OCI-LY7 (cell line): ENCODE measurements at regions not wholly inside any gene's neighbourhood (a gene's known extent, or its start where the extent isn't known, plus 50 kb on each side); places are given as distances from the start of the nearest gene placed in this dataset.

ENCODE experiments used
- BruUV-seq: library from RNA; stranded (reverse); fragments of 400-500 nt; replicated peaks from 2 replicates; lab custom pipeline; 2021; lab: Mats Ljungman, UMichigan
- CTCF ChIA-PET: fragments of 300-600 bp; sonication (Branson Sonifier 250); formaldehyde crosslinking; loops from one replicate; lab custom pipeline; 2022; ENCODE audit warnings: antibody characterized with exemption; ENCODE audit not compliant: unreplicated experiment; lab: Charles Lee
- POLR2A ChIA-PET: fragments of 300-600 bp; sonication (Branson Sonifier 250); formaldehyde crosslinking; loops from one replicate; lab custom pipeline; 2022; ENCODE audit warnings: antibody characterized with exemption; lab: Charles Lee
- DNase-seq: peaks from one replicate; pipeline ENCODE4 v3.0.0-alpha.2; 2015; ENCODE audit warnings: low spot score
- H2AFZ ChIP-seq: fragments of 200-600 bp; sonication (generic), shearing (Covaris generic); 2 replicates; pipeline ENCODE4 v1.6.1; 2014; ENCODE audit warnings: mild to moderate bottlenecking, antibody characterized with exemption, low read length, moderate library complexity
- H3K27ac ChIP-seq: fragments of 200-600 bp; sonication (generic); 2 replicates; pipeline ENCODE4 v1.5.1; 2014; ENCODE audit warnings: mixed run types, low read depth, mild to moderate bottlenecking, moderate library complexity, low read length, inconsistent platforms; ENCODE audit not compliant: poor library complexity, severe bottlenecking
- H3K36me3 ChIP-seq: fragments of 200-600 bp; sonication (generic); 2 replicates; pipeline ENCODE4 v1.6.1; 2014; ENCODE audit warnings: mild to moderate bottlenecking, antibody characterized with exemption, low read length, moderate library complexity, mixed read lengths; ENCODE audit not compliant: insufficient read depth
- H3K4me1 ChIP-seq: fragments of 200-600 bp; sonication (generic); 2 replicates; pipeline ENCODE4 v1.5.1; 2014; ENCODE audit warnings: mild to moderate bottlenecking, low read length; ENCODE audit not compliant: insufficient read depth, poor library complexity, severe bottlenecking
- H3K4me2 ChIP-seq: fragments of 200-600 bp; sonication (generic); 2 replicates; pipeline ENCODE4 v1.6.1; 2014; ENCODE audit warnings: mild to moderate bottlenecking, low read length
- H3K4me3 ChIP-seq: fragments of 200-600 bp; sonication (generic); 2 replicates; pipeline ENCODE4 v1.5.1; 2014; ENCODE audit warnings: mild to moderate bottlenecking, low read depth, low read length; ENCODE audit not compliant: poor library complexity, severe bottlenecking
- H3K79me2 ChIP-seq: fragments of 200-600 bp; sonication (generic); 2 replicates; pipeline ENCODE4 v1.6.1; 2016; ENCODE audit warnings: low read depth, mild to moderate bottlenecking, low read length, moderate library complexity, mixed read lengths; ENCODE audit not compliant: insufficient read depth
- H3K9me2 ChIP-seq: fragments of 200-600 bp; sonication (generic); 2 replicates; pipeline ENCODE4 v1.6.1; 2016; ENCODE audit warnings: mild to moderate bottlenecking, low read length, mixed read lengths; ENCODE audit not compliant: insufficient read depth
- H3K9me3 ChIP-seq: fragments of 200-600 bp; sonication (generic); 2 replicates; pipeline ENCODE4 v1.6.1; 2014; ENCODE audit warnings: mild to moderate bottlenecking, mixed run types, low read length, mixed read lengths
- H4K20me1 ChIP-seq: fragments of 200-600 bp; sonication (generic); 2 replicates; pipeline ENCODE4 v1.6.1; 2014; ENCODE audit warnings: mild to moderate bottlenecking, antibody characterized with exemption, low read length, moderate library complexity, mixed read lengths; ENCODE audit not compliant: insufficient read depth
- CTCF ChIP-seq: fragments of 200-600 bp; sonication (generic); conservative IDR thresholded peaks from 2 replicates; pipeline ENCODE4 v1.5.1; 2014; ENCODE audit warnings: mild to moderate bottlenecking, antibody characterized with exemption, low read length, moderate library complexity, mixed read lengths
- EZH2phosphoT487 ChIP-seq: fragments of 200-600 bp; sonication (generic); IDR thresholded peaks from 2 replicates; pipeline ENCODE4 v1.6.1; 2018; ENCODE audit warnings: low read depth, borderline replicate concordance, mild to moderate bottlenecking, mixed run types, antibody characterized with exemption, low read length, moderate library complexity, mixed read lengths
- intact Hi-C: fragments of 100-400 bp; cut with micrococcal nuclease; formaldehyde crosslinking; loops from one replicate; pipeline ENCODE4 v1.10.0; 2022; ENCODE audit not compliant: unreplicated experiment

- H3K4me3 ChIP-seq, result no peak overlapping the region
- no peak for DNase-seq
- ChIA-PET CTCF (no interaction called here), POLR2A (interaction anchor here (0.8 to 1.7 kb wide), 2 partner anchors 11 to 21 kb away, joined by 3 to 5 read pairs; no protein-coding TSS in a partner anchor)
- H3K79me2 ChIP-seq, result no peaks in the 10 kb centered on the region
- BruUV-seq, result no TSS peak
- H2AFZ ChIP-seq, result no peak overlapping the region
- no peak overlapping the region for H3K4me2 ChIP-seq
- TF ChIP-seq EZH2phosphoT487 (no peak), CTCF (no peak)
- intact Hi-C loops, result no loop called here
- no peaks in the 10 kb centered on the region for H3K9me2 ChIP-seq
- H3K27ac ChIP-seq, result no peak overlapping the region
- no peaks in the 10 kb centered on the region for H3K4me1 ChIP-seq
- no peaks in the 10 kb centered on the region for H3K9me3 ChIP-seq
- no peaks in the 10 kb centered on the region for H3K36me3 ChIP-seq
- no peaks in the 10 kb centered on the region for H4K20me1 ChIP-seq
These were observed 179.5 kb upstream of the NSMCE3 start for GRCh38 chr15:29449136-29449535.

GRCh38 chr15:29448320-29448719 lies 178.7 kb upstream of the NSMCE3 start:
- CTCF ChIA-PET, result no interaction called here
- no peaks in the 10 kb centered on the region for H3K36me3 ChIP-seq
- H3K27ac ChIP-seq, result no peak overlapping the region
- H2AFZ ChIP-seq, result no peak overlapping the region
- H4K20me1 ChIP-seq, result no peaks in the 10 kb centered on the region
- intact Hi-C loops, result no loop called here
- H3K4me3 ChIP-seq, result no peak overlapping the region
- H3K9me3 ChIP-seq, result no peaks in the 10 kb centered on the region
- H3K79me2 ChIP-seq, result no peaks in the 10 kb centered on the region
- H3K9me2 ChIP-seq, result no peaks in the 10 kb centered on the region
- DNase-seq, result no peak
- POLR2A ChIA-PET, result interaction anchor here (0.8 to 1.7 kb wide), 2 partner anchors 12 to 20 kb away, joined by 3 to 5 read pairs; no protein-coding TSS in a partner anchor
- H3K4me1 ChIP-seq, result no peaks in the 10 kb centered on the region
- H3K4me2 ChIP-seq, result no peak overlapping the region
- no TSS peak for BruUV-seq
- no peak for TF ChIP-seq CTCF
- no peak for TF ChIP-seq EZH2phosphoT487

DNA sequence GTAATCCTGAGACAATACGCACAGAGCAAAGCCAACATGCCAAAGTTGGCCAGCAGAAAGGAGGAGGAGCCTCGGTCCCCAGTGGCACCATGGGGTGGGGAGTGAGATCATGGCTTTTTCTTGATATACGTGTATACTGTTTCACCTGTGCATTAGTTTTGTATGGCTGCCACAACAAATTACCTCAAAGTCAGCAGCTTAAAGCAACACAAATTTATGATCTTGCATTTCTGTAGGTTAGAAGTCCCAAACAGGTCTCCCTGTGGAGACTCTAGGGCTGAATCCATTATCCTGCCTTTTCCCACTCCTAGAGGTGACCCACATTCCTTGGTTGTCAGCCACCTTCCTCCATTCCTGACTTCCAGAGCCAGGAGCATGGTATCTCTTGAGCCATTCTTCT lies 176.9 kb upstream of the NSMCE3 start:
- H3K27ac ChIP-seq, result no peak overlapping the region
- CTCF ChIA-PET, result no interaction called here
- intact Hi-C loops, result no loop called here
- POLR2A ChIA-PET, result no interaction called here
- DNase-seq, result no peak
- no peak for TF ChIP-seq EZH2phosphoT487
- no peak for TF ChIP-seq CTCF
- no peaks in the 10 kb centered on the region for H3K79me2 ChIP-seq
- no peaks in the 10 kb centered on the region for H3K9me3 ChIP-seq
- no peak overlapping the region for H2AFZ ChIP-seq
- no TSS peak for BruUV-seq
- H3K9me2 ChIP-seq, result no peaks in the 10 kb centered on the region
- no peak overlapping the region for H3K4me2 ChIP-seq
- H3K4me1 ChIP-seq, result no peaks in the 10 kb centered on the region
- H3K4me3 ChIP-seq, result no peak overlapping the region
- no peaks in the 10 kb centered on the region for H4K20me1 ChIP-seq
- H3K36me3 ChIP-seq, result no peaks in the 10 kb centered on the region
